ENCODE measurements at regions not wholly inside any gene's neighbourhood (a gene's known extent, or its start where the extent isn't known, plus 50 kb on each side); places are given as distances from the start of the nearest gene placed in this dataset.

DNA sequence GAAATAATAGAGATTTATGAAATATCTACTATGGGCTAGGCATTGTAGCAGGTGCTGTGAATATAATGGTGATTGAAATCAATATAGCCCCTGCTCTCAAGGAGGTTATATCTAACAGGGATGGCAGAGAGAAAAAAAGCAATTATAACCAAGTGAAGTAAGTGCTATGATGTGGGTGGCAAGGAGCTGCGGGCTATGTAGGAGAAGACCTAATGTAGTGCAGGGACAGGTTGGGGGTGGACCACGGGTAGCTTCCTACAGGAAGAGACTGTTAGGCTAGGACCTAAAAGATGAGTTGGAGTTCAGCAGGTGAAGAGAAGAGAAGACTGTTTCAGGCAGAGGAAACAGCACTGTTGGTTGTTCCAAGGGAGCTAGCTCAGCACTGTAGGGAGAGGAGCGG, 311.0 kb downstream of the KCNRG start:
- DNase-seq, result no peak
- TF ChIP-seq, protein P1, sequence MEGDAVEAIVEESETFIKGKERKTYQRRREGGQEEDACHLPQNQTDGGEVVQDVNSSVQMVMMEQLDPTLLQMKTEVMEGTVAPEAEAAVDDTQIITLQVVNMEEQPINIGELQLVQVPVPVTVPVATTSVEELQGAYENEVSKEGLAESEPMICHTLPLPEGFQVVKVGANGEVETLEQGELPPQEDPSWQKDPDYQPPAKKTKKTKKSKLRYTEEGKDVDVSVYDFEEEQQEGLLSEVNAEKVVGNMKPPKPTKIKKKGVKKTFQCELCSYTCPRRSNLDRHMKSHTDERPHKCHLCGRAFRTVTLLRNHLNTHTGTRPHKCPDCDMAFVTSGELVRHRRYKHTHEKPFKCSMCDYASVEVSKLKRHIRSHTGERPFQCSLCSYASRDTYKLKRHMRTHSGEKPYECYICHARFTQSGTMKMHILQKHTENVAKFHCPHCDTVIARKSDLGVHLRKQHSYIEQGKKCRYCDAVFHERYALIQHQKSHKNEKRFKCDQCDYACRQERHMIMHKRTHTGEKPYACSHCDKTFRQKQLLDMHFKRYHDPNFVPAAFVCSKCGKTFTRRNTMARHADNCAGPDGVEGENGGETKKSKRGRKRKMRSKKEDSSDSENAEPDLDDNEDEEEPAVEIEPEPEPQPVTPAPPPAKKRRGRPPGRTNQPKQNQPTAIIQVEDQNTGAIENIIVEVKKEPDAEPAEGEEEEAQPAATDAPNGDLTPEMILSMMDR (IDR thresholded peaks at IDR 0.05; ENCODE audit: low read depth, low read length), result no peak
- Histone ChIP-seq H3K4me3 (ENCODE audit: low read depth, low read length) (no peak overlapping the region), H3K27me3 (no peaks in the 10 kb centered on the region), H3K36me3 (no peaks in the 10 kb centered on the region), H3K4me1 (no peaks in the 10 kb centered on the region), H3K9me3 (no peaks in the 10 kb centered on the region)

DNA sequence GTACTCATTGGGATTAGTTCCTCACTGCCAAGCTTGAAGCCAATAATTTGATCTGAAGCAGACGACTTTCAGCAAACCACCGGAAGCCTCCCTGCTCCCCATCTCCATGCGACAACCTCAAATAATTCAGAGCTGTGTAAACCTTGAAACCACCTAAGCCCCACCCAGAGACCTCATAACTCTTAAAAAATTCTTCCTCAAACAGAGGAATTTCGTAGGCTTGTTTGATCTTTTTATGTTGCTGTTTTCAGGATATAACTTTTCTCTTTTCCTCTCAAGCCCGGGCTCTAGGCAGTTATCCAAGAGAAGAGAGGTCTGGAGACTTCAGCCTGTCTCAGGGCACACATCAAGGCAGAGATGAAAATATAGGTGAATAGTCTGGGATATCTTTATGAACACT, 311.6 kb downstream of the KCNRG start:
- H3K27me3 ChIP-seq, result no peaks in the 10 kb centered on the region
- H3K4me3 ChIP-seq (ENCODE audit: low read depth, low read length), result no peak overlapping the region
- H3K36me3 ChIP-seq, result no peaks in the 10 kb centered on the region
- DNase-seq, result no peak
- H3K9me3 ChIP-seq, result no peaks in the 10 kb centered on the region
- TF ChIP-seq, protein P1 (IDR thresholded peaks at IDR 0.05; ENCODE audit: low read depth, low read length), result no peak
- H3K4me1 ChIP-seq, result no peaks in the 10 kb centered on the region

DNA sequence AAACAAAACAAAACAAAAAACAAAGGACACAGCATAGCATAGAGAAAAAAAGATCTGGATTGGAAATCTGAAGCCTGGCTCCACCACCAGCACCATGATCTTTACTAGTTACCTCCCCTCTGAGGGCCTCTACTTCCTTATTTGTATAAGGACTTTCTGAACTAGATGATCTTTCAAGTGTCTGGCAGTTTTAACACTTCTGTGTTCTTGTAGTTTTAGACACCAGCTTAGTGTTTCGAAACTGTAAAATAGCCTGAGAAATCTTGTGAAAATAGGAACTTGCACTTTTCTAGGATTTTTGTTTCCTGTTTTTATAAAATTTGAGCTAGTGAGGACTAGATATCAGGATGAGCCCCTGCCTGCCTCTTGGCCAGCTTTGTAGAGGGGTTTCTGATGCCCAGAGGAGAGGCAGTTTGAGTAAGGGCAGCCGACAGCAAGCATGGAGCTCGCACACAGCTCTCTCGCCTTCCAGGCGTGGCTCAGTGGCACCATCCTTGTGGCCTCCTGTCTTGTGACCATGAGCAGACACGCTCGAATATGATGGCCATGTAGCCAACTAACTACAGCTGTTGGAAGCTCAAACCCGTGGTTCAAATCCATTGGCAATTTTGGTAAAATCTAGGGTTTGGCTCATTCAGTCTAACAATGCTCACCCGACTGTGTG, 319.0 kb downstream of the KCNRG start:
- DNase-seq, result no peak
- Histone ChIP-seq H3K36me3 (no peaks in the 10 kb centered on the region), H3K9me3 (no peaks in the 10 kb centered on the region), H3K4me3 (ENCODE audit: low read depth, low read length) (no peak overlapping the region), H3K27me3 (no peaks in the 10 kb centered on the region), H3K4me1 (no peaks in the 10 kb centered on the region)
- TF ChIP-seq, protein P1 (IDR thresholded peaks at IDR 0.05; ENCODE audit: low read depth, low read length), result no peak

DNA sequence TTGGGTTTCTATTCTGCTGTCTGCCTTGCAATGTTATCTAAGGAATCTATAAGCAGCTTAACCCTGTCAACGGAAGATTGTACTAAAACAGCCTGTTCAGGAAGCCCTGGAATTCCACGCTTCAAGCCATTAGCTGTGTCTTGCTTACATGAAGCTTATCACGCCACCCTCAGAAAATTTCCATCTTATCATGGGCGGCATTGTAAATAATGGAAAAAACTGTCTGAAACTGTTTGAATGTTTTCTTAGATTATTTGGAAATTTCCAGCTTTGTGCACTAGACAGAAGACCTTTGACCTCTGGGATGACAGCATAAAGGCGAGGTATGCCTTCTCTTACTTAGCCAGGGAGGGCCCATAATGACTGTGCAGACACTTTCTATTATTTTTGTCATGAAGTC, 319.7 kb downstream of the KCNRG start:
- Histone ChIP-seq H3K4me3 (ENCODE audit: low read depth, low read length) (no peak overlapping the region), H3K4me1 (no peaks in the 10 kb centered on the region), H3K27me3 (no peaks in the 10 kb centered on the region), H3K36me3 (no peaks in the 10 kb centered on the region), H3K9me3 (no peaks in the 10 kb centered on the region)
- no peak for DNase-seq
- TF ChIP-seq, protein P1 (IDR thresholded peaks at IDR 0.05; ENCODE audit: low read depth, low read length), result no peak

DNA sequence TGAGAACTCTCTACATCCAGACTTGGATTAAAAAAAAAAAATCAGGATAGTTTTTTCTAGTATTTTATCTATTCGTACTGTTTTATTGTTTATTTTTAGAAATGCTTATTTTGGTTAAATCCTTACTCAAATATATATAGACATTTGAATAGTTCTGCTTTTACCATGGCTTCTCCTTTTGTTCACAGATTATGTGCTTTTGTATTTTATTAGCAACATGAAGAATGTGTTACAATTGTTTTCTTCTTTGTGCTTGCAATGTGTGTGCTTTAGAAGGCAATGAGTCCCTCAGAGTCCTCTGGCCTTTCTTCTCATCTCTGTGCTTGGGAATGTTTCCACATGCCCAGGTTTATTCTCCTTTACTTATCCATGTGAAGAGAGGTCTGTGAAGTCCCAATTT, 324.0 kb downstream of the KCNRG start:
- no peak for DNase-seq
- H3K4me1 ChIP-seq, result no peaks in the 10 kb centered on the region
- H3K36me3 ChIP-seq, result no peaks in the 10 kb centered on the region
- H3K27me3 ChIP-seq, result no peaks in the 10 kb centered on the region
- H3K4me3 ChIP-seq (ENCODE audit: low read depth, low read length), result no peak overlapping the region
- no peaks in the 10 kb centered on the region for H3K9me3 ChIP-seq
- TF ChIP-seq, protein P1 (IDR thresholded peaks at IDR 0.05; ENCODE audit: low read depth, low read length), result no peak

DNA sequence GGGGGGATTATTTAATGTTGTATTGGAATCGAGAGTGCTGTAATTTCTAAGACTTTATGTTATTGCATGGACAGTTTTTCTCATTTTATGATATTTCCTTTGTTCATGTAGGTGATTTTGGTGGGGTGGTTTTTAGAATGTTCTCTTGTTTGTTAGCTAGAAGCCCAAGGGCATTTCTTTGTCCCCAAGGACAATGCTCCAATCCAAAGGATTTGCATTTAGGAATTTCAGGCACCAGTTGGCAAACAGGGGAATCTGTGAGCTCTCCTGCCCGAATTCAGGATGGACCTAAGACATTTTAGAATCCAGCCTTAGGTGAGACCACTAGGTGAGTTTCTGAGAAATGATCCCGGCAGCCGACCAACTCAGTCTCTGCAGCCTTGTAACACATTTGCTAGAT, 324.9 kb downstream of the KCNRG start:
- Histone ChIP-seq H3K4me3 (ENCODE audit: low read depth, low read length) (no peak overlapping the region), H3K36me3 (no peaks in the 10 kb centered on the region), H3K27me3 (no peaks in the 10 kb centered on the region), H3K4me1 (no peaks in the 10 kb centered on the region), H3K9me3 (no peaks in the 10 kb centered on the region)
- DNase-seq, result no peak
- TF ChIP-seq, protein P1 (IDR thresholded peaks at IDR 0.05; ENCODE audit: low read depth, low read length), result no peak
